ENCODE measurements at regions not wholly inside any gene's neighbourhood (a gene's known extent, or its start where the extent isn't known, plus 50 kb on each side); places are given as distances from the start of the nearest gene placed in this dataset.

DNA sequence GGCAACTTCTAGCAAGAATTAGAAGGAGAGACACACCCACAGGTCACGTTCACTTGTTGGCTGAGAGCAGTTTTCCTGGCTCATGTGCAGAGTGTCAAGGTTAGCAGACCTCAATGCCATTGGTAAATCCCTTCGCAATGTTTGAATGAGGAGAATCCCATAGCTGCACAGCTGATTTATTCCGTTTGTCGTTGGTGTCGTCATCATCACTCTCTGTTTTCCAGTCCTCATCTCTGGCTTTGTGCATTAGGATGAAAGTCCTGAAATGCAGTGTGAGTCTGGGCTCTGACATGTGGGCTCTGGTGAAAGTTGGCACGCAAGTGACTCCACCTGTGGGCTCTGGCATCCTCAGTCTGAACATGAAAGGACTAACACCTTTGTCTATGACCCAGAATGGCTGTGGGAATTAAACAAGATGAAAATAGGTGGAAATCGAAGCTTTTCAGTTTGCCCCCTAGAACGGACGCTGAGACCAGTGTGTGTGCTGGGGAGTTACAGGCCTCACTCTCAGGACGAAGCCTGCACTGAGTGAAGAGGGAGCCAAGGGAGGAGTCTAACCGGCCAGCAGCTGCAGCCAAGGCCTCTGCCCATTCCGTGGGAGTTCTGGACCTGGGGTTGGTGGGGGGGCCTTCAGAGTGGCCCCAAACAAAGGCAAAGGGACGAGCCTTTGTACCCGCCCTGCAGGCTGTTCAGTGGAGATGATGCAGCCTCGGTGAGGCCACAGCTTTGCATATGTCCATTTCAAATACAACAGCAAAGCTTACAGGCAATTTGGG, 74.8 kb upstream of the ZNF516 start:
- ChIA-PET POLR2A (no interaction called here), CTCF (interaction anchor here (1.3 kb wide), 1 partner anchor 88 kb away, joined by 4 read pairs; no protein-coding TSS in a partner anchor)
- H3K4me3 Mint-ChIP-seq, result no peak overlapping the region
- TF ChIP-seq GTF2I (CRISPR knock-in tag; conservative IDR thresholded peaks at IDR 0.05) (no peak), ZNF317 (CRISPR knock-in tag; IDR thresholded peaks at IDR 0.05; ENCODE audit: borderline replicate concordance, low read depth) (no peak), ESRRA (CRISPR knock-in tag; IDR thresholded peaks at IDR 0.05; ENCODE audit: borderline replicate concordance) (no peak)
- H3K4me1 Mint-ChIP-seq, result peaks cover 33% of the 10 kb centered on the region
- ATAC-seq (no peak), DNase-seq (ENCODE audit: low spot score) (no peak)
- no peaks in the 10 kb centered on the region; the same call in 1 of the 2 replicates for H3K27me3 Mint-ChIP-seq (ENCODE audit: low read depth)
- H3K27ac Mint-ChIP-seq, result no peak overlapping the region; the same call in 1 of the 2 replicates
- no peaks in the 10 kb centered on the region for H3K36me3 Mint-ChIP-seq
- peaks cover under 1% of the 10 kb centered on the region; the same call in 1 of the 2 replicates for H3K9me3 Mint-ChIP-seq

DNA sequence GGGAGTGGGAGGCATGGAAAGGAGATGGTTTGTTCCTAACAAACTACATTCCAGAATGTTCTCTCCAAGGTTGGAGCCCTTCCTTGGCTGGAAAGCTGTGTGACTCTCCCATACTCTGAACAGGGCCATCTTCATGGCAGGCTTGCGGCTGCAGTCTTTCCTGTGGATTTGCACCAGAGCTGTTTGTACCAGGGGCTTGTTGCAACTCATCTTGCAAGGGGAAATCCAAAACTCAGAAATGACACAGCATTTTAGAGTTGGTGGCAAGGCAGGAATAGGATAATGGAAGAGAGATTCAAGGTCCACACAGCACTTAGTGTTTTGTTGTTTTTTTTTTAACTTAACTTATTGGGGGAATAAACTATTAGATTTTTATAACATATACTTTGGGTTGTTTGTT, 73.7 kb upstream of the ZNF516 start:
- ATAC-seq (no peak), DNase-seq (ENCODE audit: low spot score) (no peak)
- H3K27ac Mint-ChIP-seq, result no peak overlapping the region
- ChIA-PET CTCF (interaction anchor here (0.5 to 1.0 kb wide), 2 partner anchors 27 to 51 kb away, joined by 3 to 4 read pairs; no protein-coding TSS in a partner anchor), POLR2A (interaction anchor here (1.0 kb wide), 1 partner anchor 75 kb away, joined by 3 read pairs; no protein-coding TSS in a partner anchor)
- H3K27me3 Mint-ChIP-seq (ENCODE audit: low read depth), result no peaks in the 10 kb centered on the region; the same call in 1 of the 2 replicates
- peaks cover 38% of the 10 kb centered on the region for H3K4me1 Mint-ChIP-seq
- no peak overlapping the region for H3K4me3 Mint-ChIP-seq
- no peaks in the 10 kb centered on the region for H3K9me3 Mint-ChIP-seq
- TF ChIP-seq CREM (CRISPR knock-in tag; IDR thresholded peaks at IDR 0.05) (no peak), IRF2 (CRISPR knock-in tag; IDR thresholded peaks at IDR 0.05; ENCODE audit: borderline replicate concordance, low read depth) (no peak), NR3C1 (CRISPR knock-in tag; conservative IDR thresholded peaks at IDR 0.05; ENCODE audit: low read depth) (no peak), NR2C2 (CRISPR knock-in tag; IDR thresholded peaks at IDR 0.05) (no peak)
- TF ChIP-seq, protein P1, sequence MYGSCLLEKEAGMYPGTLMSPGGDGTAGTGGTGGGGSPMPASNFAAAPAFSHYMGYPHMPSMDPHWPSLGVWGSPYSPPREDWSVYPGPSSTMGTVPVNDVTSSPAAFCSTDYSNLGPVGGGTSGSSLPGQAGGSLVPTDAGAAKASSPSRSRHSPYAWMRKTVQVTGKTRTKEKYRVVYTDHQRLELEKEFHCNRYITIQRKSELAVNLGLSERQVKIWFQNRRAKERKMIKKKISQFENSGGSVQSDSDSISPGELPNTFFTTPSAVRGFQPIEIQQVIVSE (CRISPR knock-in tag; IDR thresholded peaks at IDR 0.05; ENCODE audit: borderline replicate concordance), result no peak
- TF ChIP-seq, protein P2, sequence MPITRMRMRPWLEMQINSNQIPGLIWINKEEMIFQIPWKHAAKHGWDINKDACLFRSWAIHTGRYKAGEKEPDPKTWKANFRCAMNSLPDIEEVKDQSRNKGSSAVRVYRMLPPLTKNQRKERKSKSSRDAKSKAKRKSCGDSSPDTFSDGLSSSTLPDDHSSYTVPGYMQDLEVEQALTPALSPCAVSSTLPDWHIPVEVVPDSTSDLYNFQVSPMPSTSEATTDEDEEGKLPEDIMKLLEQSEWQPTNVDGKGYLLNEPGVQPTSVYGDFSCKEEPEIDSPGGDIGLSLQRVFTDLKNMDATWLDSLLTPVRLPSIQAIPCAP (CRISPR knock-in tag; IDR thresholded peaks at IDR 0.05), result no peak
- no peaks in the 10 kb centered on the region for H3K36me3 Mint-ChIP-seq

DNA sequence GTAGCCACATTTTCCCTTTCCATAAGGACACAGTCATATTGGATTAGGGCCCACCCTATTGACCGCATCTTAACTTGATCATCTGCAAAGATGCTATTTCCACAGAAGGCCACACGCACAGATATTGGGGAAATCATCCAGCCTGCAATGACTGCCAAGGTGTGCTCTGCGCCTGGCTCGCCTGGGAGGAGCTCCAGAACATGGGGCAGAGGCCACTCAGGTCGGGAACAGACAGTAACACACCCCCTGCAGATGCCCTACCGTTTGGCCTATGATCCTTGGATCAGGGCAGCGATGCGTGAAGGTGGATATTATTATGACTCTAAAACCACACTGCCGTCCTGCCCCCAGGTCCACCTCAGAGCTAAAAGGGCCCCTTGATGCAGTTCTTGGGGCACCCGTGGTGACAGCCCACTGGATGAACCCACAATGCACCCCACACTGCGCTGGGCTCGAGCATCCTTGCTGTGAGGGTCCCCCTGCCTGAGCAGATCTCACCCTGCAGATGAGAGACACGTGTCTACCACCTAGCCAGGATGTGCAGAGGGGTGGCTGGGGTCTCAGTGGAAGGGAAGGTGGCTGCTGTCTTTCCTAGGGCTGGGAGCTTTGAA, 72.9 kb upstream of the ZNF516 start:
- POLR2A ChIA-PET, result interaction anchor here (1.0 kb wide), 1 partner anchor 75 kb away, joined by 3 read pairs; no protein-coding TSS in a partner anchor
- ATAC-seq, result no peak
- no peak for TF ChIP-seq SP1 (CRISPR knock-in tag; conservative IDR thresholded peaks at IDR 0.05)
- no peak for TF ChIP-seq CREM (CRISPR knock-in tag; IDR thresholded peaks at IDR 0.05)
- TF ChIP-seq, protein P3, sequence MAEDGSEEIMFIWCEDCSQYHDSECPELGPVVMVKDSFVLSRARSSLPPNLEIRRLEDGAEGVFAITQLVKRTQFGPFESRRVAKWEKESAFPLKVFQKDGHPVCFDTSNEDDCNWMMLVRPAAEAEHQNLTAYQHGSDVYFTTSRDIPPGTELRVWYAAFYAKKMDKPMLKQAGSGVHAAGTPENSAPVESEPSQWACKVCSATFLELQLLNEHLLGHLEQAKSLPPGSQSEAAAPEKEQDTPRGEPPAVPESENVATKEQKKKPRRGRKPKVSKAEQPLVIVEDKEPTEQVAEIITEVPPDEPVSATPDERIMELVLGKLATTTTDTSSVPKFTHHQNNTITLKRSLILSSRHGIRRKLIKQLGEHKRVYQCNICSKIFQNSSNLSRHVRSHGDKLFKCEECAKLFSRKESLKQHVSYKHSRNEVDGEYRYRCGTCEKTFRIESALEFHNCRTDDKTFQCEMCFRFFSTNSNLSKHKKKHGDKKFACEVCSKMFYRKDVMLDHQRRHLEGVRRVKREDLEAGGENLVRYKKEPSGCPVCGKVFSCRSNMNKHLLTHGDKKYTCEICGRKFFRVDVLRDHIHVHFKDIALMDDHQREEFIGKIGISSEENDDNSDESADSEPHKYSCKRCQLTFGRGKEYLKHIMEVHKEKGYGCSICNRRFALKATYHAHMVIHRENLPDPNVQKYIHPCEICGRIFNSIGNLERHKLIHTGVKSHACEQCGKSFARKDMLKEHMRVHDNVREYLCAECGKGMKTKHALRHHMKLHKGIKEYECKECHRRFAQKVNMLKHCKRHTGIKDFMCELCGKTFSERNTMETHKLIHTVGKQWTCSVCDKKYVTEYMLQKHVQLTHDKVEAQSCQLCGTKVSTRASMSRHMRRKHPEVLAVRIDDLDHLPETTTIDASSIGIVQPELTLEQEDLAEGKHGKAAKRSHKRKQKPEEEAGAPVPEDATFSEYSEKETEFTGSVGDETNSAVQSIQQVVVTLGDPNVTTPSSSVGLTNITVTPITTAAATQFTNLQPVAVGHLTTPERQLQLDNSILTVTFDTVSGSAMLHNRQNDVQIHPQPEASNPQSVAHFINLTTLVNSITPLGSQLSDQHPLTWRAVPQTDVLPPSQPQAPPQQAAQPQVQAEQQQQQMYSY (CRISPR knock-in tag; IDR thresholded peaks at IDR 0.05), result no peak
- no peak for TF ChIP-seq ZNF671 (CRISPR knock-in tag; IDR thresholded peaks at IDR 0.05)
- no peak for TF ChIP-seq SOX15 (CRISPR knock-in tag; IDR thresholded peaks at IDR 0.05)
- TF ChIP-seq, protein P1 (CRISPR knock-in tag; IDR thresholded peaks at IDR 0.05; ENCODE audit: borderline replicate concordance), result no peak
- TF ChIP-seq ZNF219 (CRISPR knock-in tag; IDR thresholded peaks at IDR 0.05; ENCODE audit: borderline replicate concordance), result no peak
- TF ChIP-seq, protein P4, sequence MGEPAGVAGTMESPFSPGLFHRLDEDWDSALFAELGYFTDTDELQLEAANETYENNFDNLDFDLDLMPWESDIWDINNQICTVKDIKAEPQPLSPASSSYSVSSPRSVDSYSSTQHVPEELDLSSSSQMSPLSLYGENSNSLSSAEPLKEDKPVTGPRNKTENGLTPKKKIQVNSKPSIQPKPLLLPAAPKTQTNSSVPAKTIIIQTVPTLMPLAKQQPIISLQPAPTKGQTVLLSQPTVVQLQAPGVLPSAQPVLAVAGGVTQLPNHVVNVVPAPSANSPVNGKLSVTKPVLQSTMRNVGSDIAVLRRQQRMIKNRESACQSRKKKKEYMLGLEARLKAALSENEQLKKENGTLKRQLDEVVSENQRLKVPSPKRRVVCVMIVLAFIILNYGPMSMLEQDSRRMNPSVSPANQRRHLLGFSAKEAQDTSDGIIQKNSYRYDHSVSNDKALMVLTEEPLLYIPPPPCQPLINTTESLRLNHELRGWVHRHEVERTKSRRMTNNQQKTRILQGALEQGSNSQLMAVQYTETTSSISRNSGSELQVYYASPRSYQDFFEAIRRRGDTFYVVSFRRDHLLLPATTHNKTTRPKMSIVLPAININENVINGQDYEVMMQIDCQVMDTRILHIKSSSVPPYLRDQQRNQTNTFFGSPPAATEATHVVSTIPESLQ (CRISPR knock-in tag; IDR thresholded peaks at IDR 0.05), result no peak
- TF ChIP-seq, protein P5, sequence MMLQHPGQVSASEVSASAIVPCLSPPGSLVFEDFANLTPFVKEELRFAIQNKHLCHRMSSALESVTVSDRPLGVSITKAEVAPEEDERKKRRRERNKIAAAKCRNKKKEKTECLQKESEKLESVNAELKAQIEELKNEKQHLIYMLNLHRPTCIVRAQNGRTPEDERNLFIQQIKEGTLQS (CRISPR knock-in tag; conservative IDR thresholded peaks at IDR 0.05), result no peak
- TF ChIP-seq PRRX2 (CRISPR knock-in tag; IDR thresholded peaks at IDR 0.05), result no peak
- TF ChIP-seq, protein P6, sequence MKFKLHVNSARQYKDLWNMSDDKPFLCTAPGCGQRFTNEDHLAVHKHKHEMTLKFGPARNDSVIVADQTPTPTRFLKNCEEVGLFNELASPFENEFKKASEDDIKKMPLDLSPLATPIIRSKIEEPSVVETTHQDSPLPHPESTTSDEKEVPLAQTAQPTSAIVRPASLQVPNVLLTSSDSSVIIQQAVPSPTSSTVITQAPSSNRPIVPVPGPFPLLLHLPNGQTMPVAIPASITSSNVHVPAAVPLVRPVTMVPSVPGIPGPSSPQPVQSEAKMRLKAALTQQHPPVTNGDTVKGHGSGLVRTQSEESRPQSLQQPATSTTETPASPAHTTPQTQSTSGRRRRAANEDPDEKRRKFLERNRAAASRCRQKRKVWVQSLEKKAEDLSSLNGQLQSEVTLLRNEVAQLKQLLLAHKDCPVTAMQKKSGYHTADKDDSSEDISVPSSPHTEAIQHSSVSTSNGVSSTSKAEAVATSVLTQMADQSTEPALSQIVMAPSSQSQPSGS (CRISPR knock-in tag; IDR thresholded peaks at IDR 0.05; ENCODE audit: borderline replicate concordance, low read depth), result no peak

More for the DNA sequence above, 72.9 kb upstream of the ZNF516 start:
- Mint-ChIP-seq H3K9me3 (no peaks in the 10 kb centered on the region), H3K4me1 (peaks cover 38% of the 10 kb centered on the region), H3K27me3 (ENCODE audit: low read depth) (no peaks in the 10 kb centered on the region), H3K27ac (no peak overlapping the region), H3K4me3 (no peak overlapping the region), H3K36me3 (no peaks in the 10 kb centered on the region)
- CTCF ChIA-PET, result interaction anchor here (0.5 to 1.0 kb wide), 2 partner anchors 26 to 52 kb away, joined by 3 to 4 read pairs; no protein-coding TSS in a partner anchor
- DNase-seq (ENCODE audit: low spot score), result no peak
